IPS-15b (cell line): ENCODE measurements at regions not wholly inside any gene's neighbourhood (a gene's known extent, or its start where the extent isn't known, plus 50 kb on each side); places are given as distances from the start of the nearest gene placed in this dataset.

ENCODE experiments used
- H3K27me3 ChIP-seq: one replicate; pipeline ENCODE4 v1.6.1; 2013; ENCODE audit warnings: low read length; ENCODE audit not compliant: control insufficient read depth, insufficient read depth
- H3K36me3 ChIP-seq: one replicate; pipeline ENCODE4 v1.6.1; 2013; ENCODE audit warnings: low read length; ENCODE audit not compliant: control insufficient read depth, insufficient read depth
- H3K4me1 ChIP-seq: one replicate; pipeline ENCODE4 v1.6.1; 2013; ENCODE audit warnings: mild to moderate bottlenecking, low read length; ENCODE audit not compliant: control insufficient read depth, insufficient read depth
- H3K4me3 ChIP-seq: one replicate; pipeline ENCODE4 v1.5.1; 2013; ENCODE audit warnings: low read depth, low read length
- H3K9ac ChIP-seq: one replicate; pipeline ENCODE4 v1.6.1; 2013; ENCODE audit warnings: low read depth, mild to moderate bottlenecking, low read length
- H3K9me3 ChIP-seq: one replicate; pipeline ENCODE4 v1.6.1; 2013; ENCODE audit warnings: mild to moderate bottlenecking, low read length; ENCODE audit not compliant: control insufficient read depth, insufficient read depth

DNA sequence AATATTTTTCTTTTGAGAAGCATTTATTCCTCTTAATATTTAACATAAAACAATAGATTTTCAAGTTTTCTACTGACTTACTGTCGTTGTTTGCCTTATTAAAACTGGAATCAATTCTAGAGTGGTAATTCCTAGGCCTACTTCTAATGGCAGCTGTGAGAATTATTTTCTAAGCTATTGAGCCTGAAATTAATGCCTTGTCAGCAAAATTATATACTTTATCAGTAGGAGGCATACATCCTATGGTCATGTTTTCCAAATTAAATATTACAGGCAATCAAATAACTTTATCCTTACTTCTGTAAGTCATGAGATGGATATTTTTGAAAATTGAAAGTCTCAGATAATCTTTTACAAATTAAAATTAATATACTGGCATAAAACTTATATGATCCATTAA lies 239.1 kb upstream of the CNTNAP4 start:
- H3K27me3 ChIP-seq = no peaks in the 10 kb centered on the region
- H3K36me3 ChIP-seq = no peaks in the 10 kb centered on the region
- peaks cover 18% of the 10 kb centered on the region for H3K9me3 ChIP-seq
- no peak overlapping the region for H3K4me3 ChIP-seq
- H3K4me1 ChIP-seq = no peaks in the 10 kb centered on the region
- no peak overlapping the region for H3K9ac ChIP-seq

DNA sequence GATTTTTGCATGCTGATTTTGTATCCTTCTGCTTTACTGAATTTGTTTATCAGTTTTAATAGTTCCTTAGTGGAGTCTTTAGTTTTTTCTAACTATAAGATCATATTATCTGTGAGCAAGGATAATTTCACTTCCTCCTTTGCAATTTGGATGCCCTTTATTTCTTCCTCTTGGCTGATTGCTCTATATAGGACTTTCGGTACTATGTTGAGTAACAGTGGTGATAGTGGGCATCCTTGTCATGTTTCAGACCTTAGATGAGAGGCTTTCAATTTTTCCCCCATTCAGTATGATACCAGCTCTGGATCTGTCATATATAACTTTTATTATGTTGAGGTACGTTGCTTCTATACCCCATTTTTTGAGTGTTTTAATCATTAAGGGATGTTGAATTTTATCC lies 224.5 kb upstream of the CNTNAP4 start:
- no peak overlapping the region for H3K9ac ChIP-seq
- H3K4me1 ChIP-seq = no peaks in the 10 kb centered on the region
- no peaks in the 10 kb centered on the region for H3K27me3 ChIP-seq
- no peaks in the 10 kb centered on the region for H3K9me3 ChIP-seq
- no peak overlapping the region for H3K4me3 ChIP-seq
- H3K36me3 ChIP-seq = no peaks in the 10 kb centered on the region

DNA sequence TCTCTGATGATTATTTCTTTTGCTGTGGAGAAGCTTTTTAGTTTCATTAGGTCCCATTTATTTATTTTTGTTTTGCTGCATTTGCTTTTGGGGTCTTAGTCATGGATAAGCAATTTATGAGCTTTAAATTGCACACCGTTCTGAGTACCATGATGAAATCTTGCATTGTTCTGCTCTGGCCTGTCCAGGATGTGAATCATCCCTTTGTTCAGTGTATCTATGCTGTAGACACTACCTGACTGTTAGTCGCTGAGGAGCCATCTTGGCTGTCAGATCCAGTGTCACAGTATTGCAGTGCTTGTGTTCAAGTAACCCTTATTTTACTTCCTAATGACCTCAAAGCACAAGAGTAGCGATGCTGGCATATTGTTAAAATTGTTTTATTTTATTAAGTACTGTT lies 218.0 kb upstream of the CNTNAP4 start:
- Histone ChIP-seq H3K9ac (no peak overlapping the region), H3K36me3 (no peaks in the 10 kb centered on the region), H3K27me3 (no peaks in the 10 kb centered on the region), H3K4me3 (no peak overlapping the region), H3K4me1 (no peaks in the 10 kb centered on the region), H3K9me3 (no peaks in the 10 kb centered on the region)

DNA sequence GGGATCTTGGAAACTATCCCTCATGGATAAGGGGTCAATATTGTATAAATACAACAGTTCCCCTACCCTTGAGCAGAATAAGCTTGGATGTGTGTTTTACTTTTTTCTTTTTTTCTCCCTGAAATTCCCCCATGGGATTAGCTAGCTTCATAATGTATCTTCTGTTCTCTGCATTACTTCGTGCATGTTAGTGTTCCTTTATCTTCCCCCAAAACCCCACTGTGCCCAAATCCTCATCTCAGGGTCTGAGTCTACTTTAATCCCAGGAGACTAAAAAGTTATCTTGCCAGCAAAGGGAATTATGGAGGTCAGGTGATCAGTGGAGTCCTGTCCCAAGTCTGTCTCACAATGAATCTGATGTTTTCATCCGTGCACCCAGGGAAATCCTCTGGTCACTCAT lies 217.5 kb upstream of the CNTNAP4 start:
- Histone ChIP-seq H3K9ac (no peak overlapping the region), H3K4me3 (no peak overlapping the region), H3K27me3 (no peaks in the 10 kb centered on the region), H3K9me3 (no peaks in the 10 kb centered on the region), H3K36me3 (no peaks in the 10 kb centered on the region), H3K4me1 (no peaks in the 10 kb centered on the region)

DNA sequence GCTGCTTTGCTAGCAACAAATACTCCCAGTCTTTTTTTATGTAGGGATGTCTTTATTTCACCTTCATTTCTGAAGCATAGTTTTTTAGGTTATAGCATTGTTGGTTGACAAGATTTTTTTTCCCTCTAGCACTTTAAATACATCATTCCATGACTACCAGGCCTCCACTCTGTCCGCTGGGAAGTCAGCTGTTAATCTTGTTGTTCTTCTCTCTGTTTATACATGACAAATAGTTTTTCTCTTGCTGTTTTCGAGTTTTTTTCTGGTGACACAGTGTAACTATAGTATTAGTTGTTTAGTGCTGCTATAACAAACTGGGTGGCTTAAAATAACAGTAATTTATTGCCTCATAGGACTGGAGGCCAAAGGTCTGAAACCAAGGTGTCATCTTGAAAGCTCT lies 205.5 kb upstream of the CNTNAP4 start:
- Histone ChIP-seq H3K27me3 (no peaks in the 10 kb centered on the region), H3K4me1 (no peaks in the 10 kb centered on the region), H3K4me3 (no peak overlapping the region), H3K9me3 (no peaks in the 10 kb centered on the region), H3K36me3 (no peaks in the 10 kb centered on the region), H3K9ac (no peak overlapping the region)

DNA sequence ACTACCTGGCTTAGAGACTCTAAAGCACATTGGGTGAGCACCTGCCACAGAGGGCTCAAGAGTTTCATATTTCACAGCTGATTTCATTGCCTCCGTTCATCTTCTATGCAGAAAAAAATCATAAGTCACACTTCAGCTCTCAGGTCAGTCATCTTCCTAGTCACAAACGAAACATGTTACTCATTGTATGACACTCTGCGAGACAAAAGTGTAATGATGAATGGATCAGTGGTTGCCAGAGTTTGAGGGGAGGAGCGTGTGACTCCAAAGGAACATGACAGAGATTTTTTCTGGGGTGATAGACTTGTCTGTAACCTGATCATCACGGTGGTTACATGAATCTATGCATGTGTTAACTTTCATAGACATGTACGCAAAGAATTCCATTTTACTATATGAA lies 195.2 kb upstream of the CNTNAP4 start:
- H3K36me3 ChIP-seq = no peaks in the 10 kb centered on the region
- H3K9ac ChIP-seq = no peak overlapping the region
- H3K9me3 ChIP-seq = no peaks in the 10 kb centered on the region
- H3K4me1 ChIP-seq = no peaks in the 10 kb centered on the region
- H3K4me3 ChIP-seq = no peak overlapping the region
- H3K27me3 ChIP-seq = no peaks in the 10 kb centered on the region

DNA sequence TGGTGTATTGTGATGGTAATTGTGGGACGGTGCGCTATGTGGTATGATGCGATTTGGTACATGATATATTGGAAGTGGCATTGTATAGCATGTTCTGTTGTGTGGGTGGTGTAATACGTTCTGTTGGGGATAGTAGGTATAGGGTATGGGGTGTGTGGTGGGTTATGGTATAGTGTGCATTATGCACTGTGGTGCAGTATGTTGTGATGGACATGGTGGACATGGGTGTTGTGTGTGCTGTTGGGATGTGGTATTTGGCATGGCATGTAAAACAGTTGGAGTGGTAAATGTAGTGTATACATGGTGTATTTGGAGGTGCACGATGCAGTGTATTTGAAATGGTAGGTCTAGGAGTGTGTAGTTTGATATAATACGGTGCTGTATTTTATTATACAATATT lies 170.6 kb upstream of the CNTNAP4 start:
- no peaks in the 10 kb centered on the region for H3K36me3 ChIP-seq
- H3K9ac ChIP-seq = no peak overlapping the region
- H3K27me3 ChIP-seq = no peaks in the 10 kb centered on the region
- no peak overlapping the region for H3K4me3 ChIP-seq
- H3K9me3 ChIP-seq = no peaks in the 10 kb centered on the region
- H3K4me1 ChIP-seq = no peaks in the 10 kb centered on the region

DNA sequence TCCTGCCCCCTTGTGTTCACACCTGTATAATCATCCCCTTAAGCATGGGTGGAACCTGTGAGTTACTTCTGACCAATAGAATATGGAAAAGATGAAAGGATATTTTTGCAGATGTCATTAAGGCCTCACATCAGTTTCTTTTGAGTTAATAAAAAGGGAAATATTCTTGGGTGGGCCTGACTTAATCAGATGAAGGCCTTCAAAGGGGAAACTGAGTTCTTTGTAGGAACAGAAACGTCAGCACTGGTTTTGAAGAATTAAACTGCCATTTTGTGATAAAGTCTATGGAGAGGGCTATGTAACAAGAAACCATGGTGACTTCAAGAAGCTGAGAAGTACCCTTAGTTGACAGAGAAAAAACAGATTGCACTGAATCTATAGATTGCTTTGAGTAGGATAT lies 168.7 kb upstream of the CNTNAP4 start:
- H3K4me3 ChIP-seq = no peak overlapping the region
- H3K27me3 ChIP-seq = no peaks in the 10 kb centered on the region
- no peaks in the 10 kb centered on the region for H3K4me1 ChIP-seq
- H3K36me3 ChIP-seq = no peaks in the 10 kb centered on the region
- H3K9me3 ChIP-seq = no peaks in the 10 kb centered on the region
- no peak overlapping the region for H3K9ac ChIP-seq

DNA sequence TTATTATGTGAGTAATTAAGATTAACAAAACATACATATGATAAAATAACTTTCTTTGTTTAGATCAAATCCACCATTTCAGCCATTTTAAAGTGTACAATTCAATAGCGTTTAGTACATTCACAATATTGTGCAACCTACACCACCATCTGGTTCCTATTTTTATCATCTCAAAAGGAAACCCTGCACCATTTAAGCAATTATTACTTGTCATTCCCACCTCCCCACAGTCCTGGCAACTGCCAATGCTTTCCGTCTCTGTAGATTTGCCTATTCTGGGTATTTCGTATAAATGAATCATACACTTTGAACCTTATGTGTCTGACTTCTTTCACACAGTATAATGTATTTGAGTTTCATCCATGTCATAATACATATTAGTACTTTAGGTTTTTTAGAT lies 162.5 kb upstream of the CNTNAP4 start:
- no peaks in the 10 kb centered on the region for H3K4me1 ChIP-seq
- no peak overlapping the region for H3K4me3 ChIP-seq
- H3K9ac ChIP-seq = no peak overlapping the region
- no peaks in the 10 kb centered on the region for H3K36me3 ChIP-seq
- no peaks in the 10 kb centered on the region for H3K9me3 ChIP-seq
- peaks cover 2% of the 10 kb centered on the region for H3K27me3 ChIP-seq

DNA sequence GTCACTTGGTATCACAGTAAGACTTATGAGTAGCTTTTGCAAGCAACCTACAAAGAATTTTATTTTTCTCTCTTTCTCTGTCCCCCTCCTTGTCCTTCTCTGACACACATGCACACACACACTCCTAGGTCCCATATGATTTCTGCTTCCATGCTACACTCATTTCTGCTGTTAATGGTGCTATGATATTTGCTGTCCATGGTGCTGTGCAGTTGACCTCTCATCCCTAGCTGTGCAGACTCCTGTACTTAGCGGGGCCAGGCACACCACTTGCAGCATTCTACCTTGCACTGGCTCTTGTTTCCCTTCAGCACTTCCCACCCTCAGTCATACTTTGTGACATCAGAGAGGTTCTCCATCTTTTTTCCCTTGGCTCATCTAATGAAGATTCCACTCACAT lies 158.9 kb upstream of the CNTNAP4 start:
- Histone ChIP-seq H3K9ac (no peak overlapping the region), H3K27me3 (peaks cover 2% of the 10 kb centered on the region), H3K4me1 (no peaks in the 10 kb centered on the region), H3K9me3 (no peaks in the 10 kb centered on the region), H3K4me3 (no peak overlapping the region), H3K36me3 (no peaks in the 10 kb centered on the region)

DNA sequence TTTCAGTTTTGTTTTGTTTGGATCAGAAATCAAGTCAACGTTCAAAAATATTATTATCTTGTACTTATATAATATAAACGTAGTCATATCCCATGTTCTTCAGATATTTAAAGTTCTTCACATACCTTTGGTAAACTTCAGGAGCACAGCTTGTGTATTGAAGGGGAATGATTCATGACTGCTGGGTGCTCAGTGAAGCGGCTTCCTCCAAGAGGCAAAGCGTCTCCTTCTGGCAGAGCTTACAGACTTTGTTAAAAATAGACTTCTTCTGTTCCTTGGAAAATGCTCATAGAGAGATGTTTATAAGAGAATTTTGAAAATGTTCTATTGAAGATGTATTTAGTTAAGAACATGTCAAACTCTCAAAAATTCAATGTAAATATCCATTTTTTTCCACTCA lies 155.6 kb upstream of the CNTNAP4 start:
- Histone ChIP-seq H3K36me3 (no peaks in the 10 kb centered on the region), H3K9me3 (no peaks in the 10 kb centered on the region), H3K4me1 (no peaks in the 10 kb centered on the region), H3K4me3 (no peak overlapping the region), H3K27me3 (peaks cover 2% of the 10 kb centered on the region), H3K9ac (no peak overlapping the region)

DNA sequence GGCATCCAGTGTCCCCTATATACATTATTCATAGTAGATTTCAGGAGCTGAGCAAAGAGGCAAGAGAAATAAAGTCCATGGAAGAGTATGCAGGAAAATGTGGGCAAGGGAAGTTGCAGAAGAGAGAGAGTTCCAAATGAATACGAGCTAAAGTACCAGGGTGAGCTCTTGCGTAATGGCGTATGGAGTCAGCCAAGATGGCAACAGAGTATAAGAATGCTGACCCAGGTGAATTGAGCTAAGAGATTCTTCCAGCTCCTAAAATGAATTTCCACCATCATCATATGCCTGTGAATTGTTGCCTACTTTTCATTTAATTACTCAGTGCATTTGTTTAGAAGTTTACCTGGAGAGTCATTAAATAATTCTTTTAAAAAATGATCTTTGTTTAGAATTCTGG lies 153.2 kb upstream of the CNTNAP4 start:
- Histone ChIP-seq H3K9ac (no peak overlapping the region), H3K4me3 (no peak overlapping the region), H3K36me3 (no peaks in the 10 kb centered on the region), H3K27me3 (no peaks in the 10 kb centered on the region), H3K4me1 (no peaks in the 10 kb centered on the region), H3K9me3 (no peaks in the 10 kb centered on the region)

DNA sequence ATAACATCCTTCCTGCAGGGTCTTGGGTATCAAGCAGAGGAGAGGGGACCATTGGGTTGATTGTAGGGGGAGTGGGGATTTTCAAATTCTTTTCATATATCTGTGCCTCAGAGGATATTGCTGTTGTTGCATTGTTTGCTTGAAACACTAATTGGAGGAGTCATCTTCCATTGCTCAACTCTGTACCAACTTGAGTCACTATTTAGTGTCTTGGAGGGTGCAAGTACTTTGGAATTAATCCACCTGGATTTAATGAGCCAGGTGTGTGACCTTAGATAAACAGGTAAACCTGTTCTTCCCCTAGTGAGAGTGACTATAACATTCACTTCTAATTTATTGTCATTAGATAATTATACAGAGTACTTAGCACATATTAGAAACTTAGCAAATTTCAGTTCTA lies 151.3 kb upstream of the CNTNAP4 start:
- Histone ChIP-seq H3K9me3 (no peaks in the 10 kb centered on the region), H3K27me3 (no peaks in the 10 kb centered on the region), H3K9ac (no peak overlapping the region), H3K36me3 (no peaks in the 10 kb centered on the region), H3K4me3 (no peak overlapping the region), H3K4me1 (no peaks in the 10 kb centered on the region)
